ENCODE measurements at regions not wholly inside any gene's neighbourhood (a gene's known extent, or its start where the extent isn't known, plus 50 kb on each side); places are given as distances from the start of the nearest gene placed in this dataset.

GRCh38 chr14:71388336-71388735 is 481.1 kb downstream of the PCNX1 start:
- no peak for ATAC-seq (ENCODE audit: insufficient read depth, low FRiP score)
- DNase-seq = no peak
- Histone ChIP-seq H3K9ac (ENCODE audit: insufficient read depth in 1 of 2, low read length in 2 of 2) (no peak overlapping the region), H3K4me1 (ENCODE audit: control insufficient read depth in 5 of 5, insufficient read depth in 5 of 5, low read length in 5 of 5) (peaks cover 0 to 6% (median 1%) of the 10 kb centered on the region in 5 donors), H3K36me3 (ENCODE audit: control insufficient read depth in 4 of 4, insufficient read depth in 4 of 4, low read length in 4 of 4) (no peaks in the 10 kb centered on the region), H3K9me3 (ENCODE audit: control insufficient read depth in 4 of 4, insufficient read depth in 3 of 4, low read length in 3 of 4) (no peaks in the 10 kb centered on the region), H3K27ac (ENCODE audit: low read depth in 1 of 2, low read length in 1 of 2) (no peak overlapping the region), H3K27me3 (ENCODE audit: control insufficient read depth in 3 of 3, insufficient read depth in 3 of 3, low read length in 2 of 3) (no peaks in the 10 kb centered on the region), H3K4me3 (no peak overlapping the region)
- TF ChIP-seq CTCF (IDR thresholded peaks at IDR 0.05; ENCODE audit: control extremely low read depth, extremely low read depth) = no peak
- whole genome bisulfite sequencing, 2 donors = 85 to 91% methylated on average over 6 of the region's 6 CpGs

GRCh38 chr14:71388862-71389261 is 481.6 kb downstream of the PCNX1 start:
- H3K27me3 ChIP-seq (ENCODE audit: control insufficient read depth in 3 of 3, insufficient read depth in 3 of 3, low read length in 2 of 3) = no peaks in the 10 kb centered on the region
- no peak overlapping the region for H3K9ac ChIP-seq (ENCODE audit: insufficient read depth in 1 of 2, low read length in 2 of 2)
- no peaks in the 10 kb centered on the region for H3K36me3 ChIP-seq (ENCODE audit: control insufficient read depth in 4 of 4, insufficient read depth in 4 of 4, low read length in 4 of 4)
- no peak overlapping the region for H3K27ac ChIP-seq (ENCODE audit: low read depth in 1 of 2, low read length in 1 of 2)
- H3K4me1 ChIP-seq (ENCODE audit: control insufficient read depth in 5 of 5, insufficient read depth in 5 of 5, low read length in 5 of 5) = peaks cover 0 to 6% (median 1%) of the 10 kb centered on the region in 5 donors
- H3K9me3 ChIP-seq (ENCODE audit: control insufficient read depth in 4 of 4, insufficient read depth in 3 of 4, low read length in 3 of 4) = no peaks in the 10 kb centered on the region
- TF ChIP-seq CTCF (IDR thresholded peaks at IDR 0.05; ENCODE audit: control extremely low read depth, extremely low read depth) = no peak
- ATAC-seq (ENCODE audit: insufficient read depth, low FRiP score) (no peak), DNase-seq (no peak)
- no peak overlapping the region for H3K4me3 ChIP-seq
- WGBS, 2 donors = 87 to 88% methylated on average over 4 of the region's 4 CpGs

GRCh38 chr14:71394386-71394785 is 487.1 kb downstream of the PCNX1 start:
- Histone ChIP-seq H3K9me3 (ENCODE audit: control insufficient read depth in 4 of 4, insufficient read depth in 3 of 4, low read length in 3 of 4) (no peaks in the 10 kb centered on the region), H3K9ac (ENCODE audit: insufficient read depth in 1 of 2, low read length in 2 of 2) (no peak overlapping the region), H3K4me3 (no peak overlapping the region), H3K27me3 (ENCODE audit: control insufficient read depth in 3 of 3, insufficient read depth in 3 of 3, low read length in 2 of 3) (no peaks in the 10 kb centered on the region), H3K4me1 (ENCODE audit: control insufficient read depth in 5 of 5, insufficient read depth in 5 of 5, low read length in 5 of 5) (peaks cover 0 to 6% (median 4%) of the 10 kb centered on the region in 5 donors), H3K27ac (ENCODE audit: low read depth in 1 of 2, low read length in 1 of 2) (no peak overlapping the region), H3K36me3 (ENCODE audit: control insufficient read depth in 4 of 4, insufficient read depth in 4 of 4, low read length in 4 of 4) (peaks cover 0 to 2% (median 0%) of the 10 kb centered on the region in 4 donors)
- DNase-seq (no peak), ATAC-seq (ENCODE audit: insufficient read depth, low FRiP score) (no peak)
- no peak for TF ChIP-seq CTCF (IDR thresholded peaks at IDR 0.05; ENCODE audit: control extremely low read depth, extremely low read depth)
- WGBS, 2 donors = 73 to 84% methylated on average over 2 of the region's 2 CpGs

- WGBS, 2 donors = 81 to 88% methylated on average over 5 of the region's 5 CpGs
- DNase-seq (no peak), ATAC-seq (ENCODE audit: insufficient read depth, low FRiP score) (no peak)
- no peak for TF ChIP-seq CTCF (IDR thresholded peaks at IDR 0.05; ENCODE audit: control extremely low read depth, extremely low read depth)
- Histone ChIP-seq H3K27me3 (ENCODE audit: control insufficient read depth in 3 of 3, insufficient read depth in 3 of 3, low read length in 2 of 3) (no peaks in the 10 kb centered on the region), H3K9me3 (ENCODE audit: control insufficient read depth in 4 of 4, insufficient read depth in 3 of 4, low read length in 3 of 4) (no peaks in the 10 kb centered on the region), H3K27ac (ENCODE audit: low read depth in 1 of 2, low read length in 1 of 2) (no peak overlapping the region), H3K4me1 (ENCODE audit: control insufficient read depth in 5 of 5, insufficient read depth in 5 of 5, low read length in 5 of 5) (peaks cover 0 to 6% (median 4%) of the 10 kb centered on the region in 5 donors), H3K4me3 (no peak overlapping the region), H3K36me3 (ENCODE audit: control insufficient read depth in 4 of 4, insufficient read depth in 4 of 4, low read length in 4 of 4) (peaks cover 0 to 2% (median 0%) of the 10 kb centered on the region in 4 donors), H3K9ac (ENCODE audit: insufficient read depth in 1 of 2, low read length in 2 of 2) (no peak overlapping the region)
Observed at GRCh38 chr14:71395151-71395604, 487.9 kb downstream of the PCNX1 start.

Measured in lung (tissue), 11 donors.